ENCODE measurements at regions not wholly inside any gene's neighbourhood (a gene's known extent, or its start where the extent isn't known, plus 50 kb on each side); places are given as distances from the start of the nearest gene placed in this dataset.

DNA sequence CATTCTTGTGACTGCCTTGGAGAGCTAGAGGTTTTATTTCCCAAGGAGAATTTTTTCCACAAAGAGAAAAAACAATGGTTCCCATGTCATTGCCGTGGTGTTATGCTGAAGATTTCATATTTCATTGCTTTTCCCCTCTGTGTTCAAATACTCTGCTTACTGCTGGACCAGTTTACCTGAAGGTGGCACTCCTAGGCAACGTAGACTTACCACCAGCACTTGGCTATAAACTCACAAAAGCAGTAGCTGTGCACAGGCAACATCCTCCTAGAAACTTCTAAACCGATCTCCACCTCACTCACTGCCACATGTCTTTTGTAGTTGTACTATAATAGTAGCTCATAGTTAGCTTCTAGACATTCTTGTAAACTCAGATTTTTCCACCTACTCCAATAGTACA is 1319.7 kb upstream of the CRIM1 start:
- Histone ChIP-seq H3K4me3 (ENCODE audit: low read depth, low read length) (no peak overlapping the region), H3K36me3 (replicated peaks) (no peaks in the 10 kb centered on the region), H3K27me3 (replicated peaks) (no peaks in the 10 kb centered on the region), H3K27ac (no peak overlapping the region)
- in situ Hi-C loops (cut with HindIII; ENCODE audit: low pct_ligation_motif_present, low sequenced_read_pairs) = no loop called here
- TF ChIP-seq, protein P1, sequence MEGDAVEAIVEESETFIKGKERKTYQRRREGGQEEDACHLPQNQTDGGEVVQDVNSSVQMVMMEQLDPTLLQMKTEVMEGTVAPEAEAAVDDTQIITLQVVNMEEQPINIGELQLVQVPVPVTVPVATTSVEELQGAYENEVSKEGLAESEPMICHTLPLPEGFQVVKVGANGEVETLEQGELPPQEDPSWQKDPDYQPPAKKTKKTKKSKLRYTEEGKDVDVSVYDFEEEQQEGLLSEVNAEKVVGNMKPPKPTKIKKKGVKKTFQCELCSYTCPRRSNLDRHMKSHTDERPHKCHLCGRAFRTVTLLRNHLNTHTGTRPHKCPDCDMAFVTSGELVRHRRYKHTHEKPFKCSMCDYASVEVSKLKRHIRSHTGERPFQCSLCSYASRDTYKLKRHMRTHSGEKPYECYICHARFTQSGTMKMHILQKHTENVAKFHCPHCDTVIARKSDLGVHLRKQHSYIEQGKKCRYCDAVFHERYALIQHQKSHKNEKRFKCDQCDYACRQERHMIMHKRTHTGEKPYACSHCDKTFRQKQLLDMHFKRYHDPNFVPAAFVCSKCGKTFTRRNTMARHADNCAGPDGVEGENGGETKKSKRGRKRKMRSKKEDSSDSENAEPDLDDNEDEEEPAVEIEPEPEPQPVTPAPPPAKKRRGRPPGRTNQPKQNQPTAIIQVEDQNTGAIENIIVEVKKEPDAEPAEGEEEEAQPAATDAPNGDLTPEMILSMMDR (IDR thresholded peaks at IDR 0.05; ENCODE audit: low read depth, low read length, missing control alignments) = no peak
- DNase-seq = no peak

DNA sequence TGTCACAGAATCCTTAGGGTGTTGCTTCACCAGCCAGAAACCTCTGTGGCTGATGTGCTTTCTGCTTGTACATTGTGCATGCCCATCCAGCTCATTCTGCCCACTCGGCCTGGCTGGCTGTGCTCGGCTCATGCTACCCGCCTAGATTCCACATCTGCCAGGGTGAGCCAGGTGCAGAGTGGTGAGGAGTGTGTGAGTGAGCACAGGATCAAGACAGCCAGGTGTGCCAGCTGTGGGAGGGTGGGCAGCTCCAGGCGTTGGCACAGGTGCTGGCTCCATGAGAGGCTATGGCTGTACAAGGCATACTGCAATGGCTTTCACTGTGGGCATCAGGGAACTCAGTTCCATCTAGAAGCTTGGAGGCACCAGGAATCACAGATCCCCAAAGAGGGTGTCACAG is 1321.8 kb upstream of the CRIM1 start:
- H3K36me3 ChIP-seq (replicated peaks) = no peaks in the 10 kb centered on the region
- no peak overlapping the region for H3K4me3 ChIP-seq (ENCODE audit: low read depth, low read length)
- TF ChIP-seq, protein P1 (IDR thresholded peaks at IDR 0.05; ENCODE audit: low read depth, low read length, missing control alignments) = no peak
- in situ Hi-C loops (cut with HindIII; ENCODE audit: low pct_ligation_motif_present, low sequenced_read_pairs) = no loop called here
- no peak for DNase-seq
- no peak overlapping the region for H3K27ac ChIP-seq
- H3K27me3 ChIP-seq (replicated peaks) = no peaks in the 10 kb centered on the region

- Histone ChIP-seq H3K36me3 (replicated peaks) (no peaks in the 10 kb centered on the region), H3K27ac (no peak overlapping the region), H3K27me3 (replicated peaks) (no peaks in the 10 kb centered on the region), H3K4me3 (ENCODE audit: low read depth, low read length) (no peak overlapping the region)
- TF ChIP-seq, protein P1 (IDR thresholded peaks at IDR 0.05; ENCODE audit: low read depth, low read length, missing control alignments) = no peak
- in situ Hi-C loops (cut with HindIII; ENCODE audit: low pct_ligation_motif_present, low sequenced_read_pairs) = no loop called here
- DNase-seq = no peak
Observed at GRCh38 chr2:35023545-35023944, 1332.0 kb upstream of the CRIM1 start.

DNA sequence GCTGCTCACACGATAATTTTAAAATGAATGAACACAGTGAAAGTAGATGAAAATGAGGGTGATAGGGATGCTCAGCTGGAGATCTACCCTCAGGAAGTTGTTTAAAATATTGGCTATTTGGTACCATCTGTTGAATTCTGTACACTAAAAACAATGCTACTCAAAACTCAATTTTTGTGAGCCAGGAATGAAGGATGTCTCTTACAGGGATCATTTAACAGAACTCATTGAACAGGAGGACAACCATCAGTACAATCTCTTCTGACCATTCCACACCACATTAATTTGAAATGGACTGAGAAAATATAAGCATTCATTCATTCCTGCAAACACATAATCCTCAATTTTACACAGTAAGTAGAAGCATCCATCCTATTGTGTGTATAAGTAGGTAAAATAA is 1355.1 kb upstream of the CRIM1 start:
- TF ChIP-seq, protein P1 (IDR thresholded peaks at IDR 0.05; ENCODE audit: low read depth, low read length, missing control alignments) = no peak
- H3K27ac ChIP-seq = no peak overlapping the region
- in situ Hi-C loops (cut with HindIII; ENCODE audit: low pct_ligation_motif_present, low sequenced_read_pairs) = no loop called here
- H3K36me3 ChIP-seq (replicated peaks) = no peaks in the 10 kb centered on the region
- H3K4me3 ChIP-seq (ENCODE audit: low read depth, low read length) = no peak overlapping the region
- no peak for DNase-seq
- H3K27me3 ChIP-seq (replicated peaks) = no peaks in the 10 kb centered on the region

DNA sequence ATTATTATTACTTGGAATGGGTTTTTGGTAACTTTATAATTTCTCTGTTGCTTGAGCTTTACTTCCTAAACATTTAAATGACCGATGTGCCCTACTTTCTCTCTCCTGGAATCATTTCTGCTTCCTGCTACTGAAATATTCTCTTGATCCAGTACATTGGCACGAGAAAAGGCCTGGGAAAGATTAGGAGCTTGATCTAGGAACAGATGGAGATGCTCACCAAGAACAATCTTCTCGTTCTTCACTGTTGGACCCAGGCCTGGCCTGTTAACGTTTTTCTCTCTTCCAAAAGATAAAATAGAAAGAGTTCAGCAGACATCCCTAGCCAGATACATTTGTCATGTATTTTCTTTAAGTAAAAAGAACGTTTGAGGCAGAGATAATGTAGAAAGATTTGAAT is 1356.8 kb upstream of the CRIM1 start:
- H3K36me3 ChIP-seq (replicated peaks) = no peaks in the 10 kb centered on the region
- TF ChIP-seq, protein P1 (IDR thresholded peaks at IDR 0.05; ENCODE audit: low read depth, low read length, missing control alignments) = no peak
- no peak overlapping the region for H3K4me3 ChIP-seq (ENCODE audit: low read depth, low read length)
- DNase-seq = no peak
- no peak overlapping the region for H3K27ac ChIP-seq
- no peaks in the 10 kb centered on the region for H3K27me3 ChIP-seq (replicated peaks)
- in situ Hi-C loops (cut with HindIII; ENCODE audit: low pct_ligation_motif_present, low sequenced_read_pairs) = no loop called here

GRCh38 chr2:34997779-34998178 is 1357.8 kb upstream of the CRIM1 start:
- no peak for DNase-seq
- H3K27me3 ChIP-seq (replicated peaks) = no peaks in the 10 kb centered on the region
- H3K36me3 ChIP-seq (replicated peaks) = no peaks in the 10 kb centered on the region
- TF ChIP-seq, protein P1 (IDR thresholded peaks at IDR 0.05; ENCODE audit: low read depth, low read length, missing control alignments) = no peak
- H3K4me3 ChIP-seq (ENCODE audit: low read depth, low read length) = no peak overlapping the region
- in situ Hi-C loops (cut with HindIII; ENCODE audit: low pct_ligation_motif_present, low sequenced_read_pairs) = no loop called here
- no peak overlapping the region for H3K27ac ChIP-seq

All from brain microvascular endothelial cell (primary cell).